Common myeloid progenitor, CD34-positive (primary cell): ENCODE measurements at regions not wholly inside any gene's neighbourhood (a gene's known extent, or its start where the extent isn't known, plus 50 kb on each side); places are given as distances from the start of the nearest gene placed in this dataset.

Source experiments
- CTCF ChIA-PET: fragments of 350-600 bp; sonication (Branson Sonifier 250); formaldehyde crosslinking; loops from one replicate; lab custom pipeline; 2021; ENCODE audit warnings: antibody characterized with exemption; lab: Charles Lee
- POLR2A ChIA-PET: fragments of 350-600 bp; sonication (Branson Sonifier 250); formaldehyde crosslinking; loops from one replicate; lab custom pipeline; 2021; ENCODE audit warnings: antibody characterized with exemption; lab: Charles Lee
- DNase-seq, 3 donors: peaks; one replicate each; pipeline versions ENCODE4 v3.0.0 to v3.0.0-alpha.2; 2013
- H3K27ac ChIP-seq, 2 experiments: 1 replicate in 1 of 2; 2 replicates in 1 of 2; pipeline ENCODE4 v1.7.0; 2013; ENCODE audit warnings: inconsistent platforms in 2 of 2, low read length in 2 of 2, mild to moderate bottlenecking in 2 of 2, low read depth in 1 of 2, moderate library complexity in 1 of 2; ENCODE audit not compliant: severe bottlenecking in 2 of 2, insufficient read depth in 1 of 2, poor library complexity in 1 of 2
- H3K27me3 ChIP-seq, 5 experiments: replicated peaks in 2 of 5; 1 replicate in 3 of 5; 2 replicates in 2 of 5; pipeline versions ENCODE4 v1.6.1 to v1.7.0; 2013; ENCODE audit warnings: low read length in 4 of 5, mild to moderate bottlenecking in 2 of 5, moderate library complexity in 2 of 5, inconsistent platforms in 1 of 5; ENCODE audit not compliant: insufficient read depth in 5 of 5, control insufficient read depth in 4 of 5
- H3K36me3 ChIP-seq, 4 experiments: 1 replicate in 2 of 4; 2 replicates in 2 of 4; pipeline versions ENCODE4 v1.6.1 to v1.7.0; 2013; ENCODE audit warnings: low read length in 3 of 4, control low read depth in 1 of 4, mild to moderate bottlenecking in 1 of 4; ENCODE audit not compliant: control insufficient read depth in 4 of 4, insufficient read depth in 4 of 4
- H3K4me1 ChIP-seq, 4 experiments: 1 replicate in 3 of 4; 2 replicates in 1 of 4; pipeline versions ENCODE4 v1.6.1 to v1.7.1; 2013; ENCODE audit warnings: low read length in 3 of 4, mild to moderate bottlenecking in 3 of 4, control low read depth in 1 of 4, inconsistent platforms in 1 of 4, moderate library complexity in 1 of 4; ENCODE audit not compliant: control insufficient read depth in 4 of 4, insufficient read depth in 4 of 4; ENCODE audit errors: control extremely low read depth in 1 of 4
- H3K4me3 ChIP-seq, 7 experiments: 1 replicate in 4 of 7; 2 replicates in 3 of 7; pipeline versions ENCODE4 v1.5.1 to v1.7.0; 2013; ENCODE audit warnings: mild to moderate bottlenecking in 7 of 7, low read length in 6 of 7, moderate library complexity in 6 of 7, inconsistent platforms in 2 of 7, low read depth in 2 of 7, control low read depth in 1 of 7; ENCODE audit not compliant: insufficient read depth in 4 of 7, control insufficient read depth in 1 of 7; ENCODE audit errors: extremely low read depth in 1 of 7
- H3K9me3 ChIP-seq, 5 experiments: 1 replicate in 4 of 5; 2 replicates in 1 of 5; pipeline versions ENCODE4 v1.6.1 to v1.7.1; 2013; ENCODE audit warnings: low read length in 4 of 5, mild to moderate bottlenecking in 2 of 5, inconsistent platforms in 1 of 5, low read depth in 1 of 5, moderate library complexity in 1 of 5; ENCODE audit not compliant: control insufficient read depth in 4 of 5, insufficient read depth in 2 of 5; ENCODE audit errors: control extremely low read depth in 1 of 5
- WGBS: methylation state at CpG from one replicate; pipeline ENCODE4 v1.1.5; 2013; ENCODE audit not compliant: insufficient coverage; 5-methylcytosine and 5-hydroxymethylcytosine counted together

DNA sequence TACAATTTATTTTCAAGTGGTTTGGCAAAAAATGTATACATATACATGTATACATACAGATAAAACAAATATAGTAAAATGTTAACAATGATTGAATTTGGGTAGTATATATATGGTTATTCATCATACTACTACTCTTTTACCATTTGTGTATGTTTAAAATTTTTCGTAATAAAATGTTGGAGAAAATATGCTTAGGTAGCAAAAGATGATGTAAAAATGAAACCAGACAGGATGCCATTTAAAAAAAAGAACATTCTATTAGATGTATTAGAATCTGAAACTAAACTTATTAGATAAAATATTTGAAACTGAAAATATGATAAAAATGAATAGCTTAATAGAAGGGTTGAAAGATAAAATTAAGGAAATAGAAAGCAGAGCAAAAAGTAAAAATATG is 144.9 kb upstream of the FER start:
- CTCF ChIA-PET, result no interaction called here
- no CpG with 5 or more reads among the region's 1 CpG for WGBS
- Histone ChIP-seq H3K9me3 (no peaks in the 10 kb centered on the region), H3K36me3 (no peaks in the 10 kb centered on the region), H3K27ac (no peak overlapping the region), H3K27me3 (no peaks in the 10 kb centered on the region), H3K4me3 (no peak overlapping the region), H3K4me1 (peaks cover 0 to 6% (median under 1%) of the 10 kb centered on the region in 4 experiments)
- POLR2A ChIA-PET, result interaction anchor here (0.6 kb wide), 1 partner anchor 187 kb away, joined by 6 read pairs; no protein-coding TSS in a partner anchor
- DNase-seq, result no peak

DNA sequence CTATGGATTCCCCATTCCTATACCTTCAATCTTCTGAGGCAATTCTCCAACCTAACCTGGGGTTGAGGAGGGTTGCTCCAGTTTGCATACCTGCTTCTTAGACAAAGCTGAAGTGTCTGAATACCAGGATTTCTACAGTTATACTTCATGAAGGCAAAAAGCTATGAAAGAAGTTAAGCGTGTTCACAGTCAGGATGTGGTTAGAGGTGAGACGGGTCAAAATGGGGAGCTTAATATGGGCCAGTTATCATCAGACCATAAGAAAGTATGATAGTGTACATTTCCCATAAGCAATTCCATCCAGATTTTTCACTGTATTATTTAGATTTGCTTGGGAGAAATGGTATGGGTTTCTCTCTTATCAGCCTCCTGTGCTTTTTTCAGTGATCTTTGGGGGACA is 156.9 kb upstream of the FER start:
- no peak overlapping the region for H3K27ac ChIP-seq
- H3K9me3 ChIP-seq, result no peaks in the 10 kb centered on the region
- no peaks in the 10 kb centered on the region for H3K36me3 ChIP-seq
- no peak for DNase-seq
- no CpG with 5 or more reads among the region's 2 CpGs for WGBS
- H3K4me3 ChIP-seq, result no peak overlapping the region
- ChIA-PET CTCF (no interaction called here), POLR2A (no interaction called here)
- H3K27me3 ChIP-seq, result no peaks in the 10 kb centered on the region
- no peaks in the 10 kb centered on the region for H3K4me1 ChIP-seq

DNA sequence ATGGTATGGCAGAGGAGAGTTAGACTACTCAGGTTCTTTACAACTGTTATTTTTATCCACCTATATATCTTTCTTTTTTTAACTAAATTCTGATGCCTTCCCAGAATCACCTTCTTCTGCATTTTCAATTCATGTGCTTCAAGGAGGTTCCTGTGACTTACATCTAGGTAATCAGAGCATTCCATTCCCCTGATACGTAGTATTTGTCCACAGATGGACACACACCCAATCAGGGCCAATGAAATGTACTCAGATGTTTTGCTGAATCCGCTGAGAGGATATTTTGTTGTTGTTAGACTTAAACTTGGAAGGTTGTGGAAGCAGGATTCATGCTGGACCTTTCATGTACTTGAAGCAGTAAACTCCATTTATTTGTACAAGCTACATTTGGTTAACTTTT is 159.4 kb upstream of the FER start:
- Histone ChIP-seq H3K9me3 (no peaks in the 10 kb centered on the region), H3K27me3 (no peaks in the 10 kb centered on the region), H3K27ac (no peak overlapping the region), H3K4me1 (no peaks in the 10 kb centered on the region), H3K36me3 (no peaks in the 10 kb centered on the region), H3K4me3 (no peak overlapping the region)
- POLR2A ChIA-PET, result no interaction called here
- no CpG with 5 or more reads among the region's 2 CpGs for WGBS
- CTCF ChIA-PET, result no interaction called here
- DNase-seq, result no peak

- DNase-seq, result no peak
- POLR2A ChIA-PET, result no interaction called here
These were observed 159.9 kb upstream of the FER start for GRCh38 chr5:108587821-108588220.

GRCh38 chr5:108581026-108581425 is 166.7 kb upstream of the FER start:
- POLR2A ChIA-PET, result no interaction called here

More at GRCh38 chr5:108587821-108588220, 159.9 kb upstream of the FER start:
- Histone ChIP-seq H3K4me3 (no peak overlapping the region), H3K4me1 (no peaks in the 10 kb centered on the region), H3K27ac (no peak overlapping the region), H3K27me3 (no peaks in the 10 kb centered on the region), H3K36me3 (no peaks in the 10 kb centered on the region), H3K9me3 (no peaks in the 10 kb centered on the region)
- CTCF ChIA-PET, result no interaction called here

DNA sequence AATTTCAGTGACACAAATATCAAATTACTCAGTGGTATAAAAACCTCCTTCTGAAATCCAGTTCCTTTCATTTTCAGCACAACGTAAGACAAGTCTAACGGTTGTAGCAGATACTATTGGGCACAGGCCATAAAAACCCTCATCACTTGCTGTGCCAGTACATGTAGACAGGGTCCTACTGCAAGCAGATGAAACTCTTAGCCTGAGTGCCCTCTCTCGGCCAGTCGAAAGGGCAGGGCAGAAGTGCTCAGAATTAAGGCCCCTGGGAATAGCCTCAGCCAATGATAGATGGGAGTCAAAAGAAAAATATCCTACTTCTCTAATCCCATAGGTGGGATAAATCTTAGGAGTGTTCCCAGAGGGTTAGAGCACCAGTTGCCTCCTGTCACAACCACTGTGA is 168.5 kb upstream of the FER start:
- H3K27ac ChIP-seq, result no peak overlapping the region
- H3K27me3 ChIP-seq, result no peaks in the 10 kb centered on the region
- POLR2A ChIA-PET, result no interaction called here
- WGBS, result 100% methylated on average over 4 of the region's 4 CpGs
- no peak for DNase-seq
- H3K36me3 ChIP-seq, result no peaks in the 10 kb centered on the region
- peaks cover 0 to 3% (median 0%) of the 10 kb centered on the region in 5 experiments for H3K9me3 ChIP-seq
- CTCF ChIA-PET, result no interaction called here
- no peak overlapping the region for H3K4me3 ChIP-seq
- no peaks in the 10 kb centered on the region for H3K4me1 ChIP-seq

More at GRCh38 chr5:108581026-108581425, 166.7 kb upstream of the FER start:
- DNase-seq, result no peak
- Histone ChIP-seq H3K4me3 (no peak overlapping the region), H3K9me3 (no peaks in the 10 kb centered on the region), H3K27ac (no peak overlapping the region), H3K4me1 (no peaks in the 10 kb centered on the region), H3K36me3 (no peaks in the 10 kb centered on the region), H3K27me3 (no peaks in the 10 kb centered on the region)
- CTCF ChIA-PET, result no interaction called here

GRCh38 chr5:108578791-108579190 is 168.9 kb upstream of the FER start:
- Histone ChIP-seq H3K27me3 (no peaks in the 10 kb centered on the region), H3K27ac (no peak overlapping the region), H3K9me3 (peaks cover 0 to 7% (median 0%) of the 10 kb centered on the region in 5 experiments), H3K4me1 (no peaks in the 10 kb centered on the region), H3K4me3 (no peak overlapping the region), H3K36me3 (no peaks in the 10 kb centered on the region)
- ChIA-PET POLR2A (no interaction called here), CTCF (no interaction called here)
- DNase-seq, result no peak
- WGBS, result no CpG with 5 or more reads among the region's 1 CpG
